ENCODE measurements at regions not wholly inside any gene's neighbourhood (a gene's known extent, or its start where the extent isn't known, plus 50 kb on each side); places are given as distances from the start of the nearest gene placed in this dataset.

- Histone ChIP-seq H3K23ac (ENCODE audit: low read length in 2 of 2) (no peak overlapping the region), H3K4ac (ENCODE audit: low read depth in 1 of 2, low read length in 2 of 2) (no peak overlapping the region), H3K9me3 (ENCODE audit: control insufficient read depth, low read length) (no peaks in the 10 kb centered on the region), H4K8ac (ENCODE audit: low read length) (no peak overlapping the region), H2AK5ac (ENCODE audit: low read length, severe bottlenecking) (peak overlapping the region; percentile 58), H4K91ac (ENCODE audit: low read length) (no peak overlapping the region), H3K36me3 (ENCODE audit: control insufficient read depth in 1 of 2, insufficient read depth in 2 of 2, low read depth in 1 of 2, low read length in 2 of 2) (no peaks in the 10 kb centered on the region), H3K27me3 (ENCODE audit: control insufficient read depth in 1 of 2, insufficient read depth in 1 of 2, low read length in 2 of 2) (peaks cover 0 to 5% of the 10 kb centered on the region in 2 experiments), H3K9ac (ENCODE audit: low read length) (no peak overlapping the region), H3K18ac (ENCODE audit: low read depth in 1 of 2, low read length in 2 of 2) (peak overlapping the region; percentile 30 to 73), H2BK12ac (ENCODE audit: low read length in 2 of 2) (no peak overlapping the region), H3K4me2 (ENCODE audit: low read length, poor library complexity, severe bottlenecking) (no peak overlapping the region), H3K27ac (ENCODE audit: low read length, poor library complexity, severe bottlenecking) (no peak overlapping the region), H2BK5ac (ENCODE audit: low read depth, low read length, poor library complexity, severe bottlenecking) (no peak overlapping the region), H3K4me3 (ENCODE audit: insufficient read depth in 1 of 2, low read depth in 1 of 2, low read length in 2 of 2) (no peak overlapping the region), H3K79me1 (replicated peaks; ENCODE audit: low read length, poor library complexity, severe bottlenecking) (no peaks in the 10 kb centered on the region), H3K4me1 (ENCODE audit: control insufficient read depth, insufficient read depth, low read depth, low read length) (peaks cover 14% of the 10 kb centered on the region), H2BK120ac (ENCODE audit: low read depth, low read length) (peak overlapping the region; percentile 21), H3K14ac (ENCODE audit: low read length in 2 of 2) (no peak overlapping the region), H2BK15ac (ENCODE audit: low read depth, poor library complexity, severe bottlenecking) (no peak overlapping the region), H2AFZ (ENCODE audit: low read depth, low read length) (no peak overlapping the region)
- WGBS = 97% methylated on average over 13 of the region's 19 CpGs
- DNase-seq = no peak
Measured at GRCh38 chr6:163744256-163744925, 329.9 kb downstream of the QKI start.

- H3K36me3 ChIP-seq (ENCODE audit: control insufficient read depth in 1 of 2, insufficient read depth in 2 of 2, low read depth in 1 of 2, low read length in 2 of 2) = no peaks in the 10 kb centered on the region
- no peak overlapping the region for H3K4ac ChIP-seq (ENCODE audit: low read depth in 1 of 2, low read length in 2 of 2)
- peak overlapping the region; percentile 58 for H2AK5ac ChIP-seq (ENCODE audit: low read length, severe bottlenecking)
- H4K91ac ChIP-seq (ENCODE audit: low read length) = no peak overlapping the region
- no peaks in the 10 kb centered on the region for H3K79me1 ChIP-seq (replicated peaks; ENCODE audit: low read length, poor library complexity, severe bottlenecking)
- no peak overlapping the region for H3K9ac ChIP-seq (ENCODE audit: low read length)
- no peak overlapping the region for H2BK120ac ChIP-seq (ENCODE audit: low read depth, low read length)
- no peak overlapping the region for H2BK5ac ChIP-seq (ENCODE audit: low read depth, low read length, poor library complexity, severe bottlenecking)
- H3K4me2 ChIP-seq (ENCODE audit: low read length, poor library complexity, severe bottlenecking) = no peak overlapping the region
- H3K4me3 ChIP-seq (ENCODE audit: insufficient read depth in 1 of 2, low read depth in 1 of 2, low read length in 2 of 2) = no peak overlapping the region
- H3K27me3 ChIP-seq (ENCODE audit: control insufficient read depth in 1 of 2, insufficient read depth in 1 of 2, low read length in 2 of 2) = peaks cover 0 to 5% of the 10 kb centered on the region in 2 experiments
- WGBS = 97% methylated on average over 4 of the region's 4 CpGs
- peak overlapping the region in 1 of 2 experiments; percentile 69 for H3K14ac ChIP-seq (ENCODE audit: low read length in 2 of 2)
- peak overlapping the region; percentile 57 for H4K8ac ChIP-seq (ENCODE audit: low read length)
- H2AFZ ChIP-seq (ENCODE audit: low read depth, low read length) = no peak overlapping the region
- H3K18ac ChIP-seq (ENCODE audit: low read depth in 1 of 2, low read length in 2 of 2) = peak overlapping the region in 1 of 2 experiments; percentile 3
- no peak overlapping the region for H3K23ac ChIP-seq (ENCODE audit: low read length in 2 of 2)
- DNase-seq = no peak
- no peak overlapping the region for H2BK15ac ChIP-seq (ENCODE audit: low read depth, poor library complexity, severe bottlenecking)
- no peak overlapping the region for H3K27ac ChIP-seq (ENCODE audit: low read length, poor library complexity, severe bottlenecking)
- peak overlapping the region in 1 of 2 experiments; percentile 52 for H2BK12ac ChIP-seq (ENCODE audit: low read length in 2 of 2)
- H3K4me1 ChIP-seq (ENCODE audit: control insufficient read depth, insufficient read depth, low read depth, low read length) = peaks cover 14% of the 10 kb centered on the region
- H3K9me3 ChIP-seq (ENCODE audit: control insufficient read depth, low read length) = no peaks in the 10 kb centered on the region
Measured at GRCh38 chr6:163743796-163744195, 329.3 kb downstream of the QKI start.

DNA sequence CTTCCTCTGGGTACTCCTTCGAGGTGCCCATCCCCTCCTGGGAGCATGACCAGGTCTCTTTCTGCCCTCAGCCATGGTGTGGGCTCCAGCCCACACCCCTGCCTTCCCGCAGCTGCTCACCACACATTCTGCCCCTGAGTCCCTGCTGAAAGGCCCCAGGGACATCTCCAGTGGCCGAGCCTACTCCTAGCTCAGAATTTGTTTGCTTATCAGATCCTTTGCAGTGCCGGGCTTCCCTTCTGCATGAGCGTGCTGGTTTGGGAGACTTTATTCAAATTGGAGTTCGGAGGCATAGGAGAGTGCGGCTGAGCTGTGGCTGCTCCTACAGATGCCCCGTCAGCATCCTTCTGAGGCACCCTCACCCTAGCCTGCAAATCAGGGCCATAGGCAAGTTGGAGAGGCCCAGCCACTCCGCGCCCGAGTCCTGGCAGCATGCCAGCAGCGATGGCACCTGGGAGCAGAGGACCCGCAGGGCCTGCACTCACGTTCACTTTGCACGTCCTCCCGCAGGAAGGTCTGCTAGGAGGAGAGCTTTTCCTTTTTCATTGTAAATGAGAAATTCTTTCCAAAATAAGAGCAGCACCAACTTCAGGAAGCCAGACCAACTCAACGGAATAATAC is 327.3 kb downstream of the QKI start:
- Histone ChIP-seq H4K91ac (ENCODE audit: low read length) (no peak overlapping the region), H3K23ac (ENCODE audit: low read length in 2 of 2) (no peak overlapping the region), H3K36me3 (ENCODE audit: control insufficient read depth in 1 of 2, insufficient read depth in 2 of 2, low read depth in 1 of 2, low read length in 2 of 2) (no peaks in the 10 kb centered on the region), H3K14ac (ENCODE audit: low read length in 2 of 2) (no peak overlapping the region), H2BK15ac (ENCODE audit: low read depth, poor library complexity, severe bottlenecking) (no peak overlapping the region), H4K8ac (ENCODE audit: low read length) (no peak overlapping the region), H2BK5ac (ENCODE audit: low read depth, low read length, poor library complexity, severe bottlenecking) (no peak overlapping the region), H3K18ac (ENCODE audit: low read depth in 1 of 2, low read length in 2 of 2) (peak overlapping the region in 1 of 2 experiments; percentile 54), H2AFZ (ENCODE audit: low read depth, low read length) (no peak overlapping the region), H2BK12ac (ENCODE audit: low read length in 2 of 2) (peak overlapping the region in 1 of 2 experiments; percentile 7), H2BK120ac (ENCODE audit: low read depth, low read length) (no peak overlapping the region), H3K4me2 (ENCODE audit: low read length, poor library complexity, severe bottlenecking) (no peak overlapping the region), H3K27me3 (ENCODE audit: control insufficient read depth in 1 of 2, insufficient read depth in 1 of 2, low read length in 2 of 2) (peaks cover 0 to 7% of the 10 kb centered on the region in 2 experiments), H3K4me1 (ENCODE audit: control insufficient read depth, insufficient read depth, low read depth, low read length) (peaks cover 15% of the 10 kb centered on the region), H3K4ac (ENCODE audit: low read depth in 1 of 2, low read length in 2 of 2) (no peak overlapping the region), H3K27ac (ENCODE audit: low read length, poor library complexity, severe bottlenecking) (no peak overlapping the region), H3K79me1 (replicated peaks; ENCODE audit: low read length, poor library complexity, severe bottlenecking) (no peaks in the 10 kb centered on the region), H3K9me3 (ENCODE audit: control insufficient read depth, low read length) (no peaks in the 10 kb centered on the region), H2AK5ac (ENCODE audit: low read length, severe bottlenecking) (no peak overlapping the region), H3K4me3 (ENCODE audit: insufficient read depth in 1 of 2, low read depth in 1 of 2, low read length in 2 of 2) (no peak overlapping the region), H3K9ac (ENCODE audit: low read length) (no peak overlapping the region)
- DNase-seq = no peak
- 87% methylated on average over 14 of the region's 17 CpGs for WGBS

GRCh38 chr6:163741342-163741741 is 326.8 kb downstream of the QKI start:
- Histone ChIP-seq H2BK5ac (ENCODE audit: low read depth, low read length, poor library complexity, severe bottlenecking) (no peak overlapping the region), H4K8ac (ENCODE audit: low read length) (no peak overlapping the region), H3K9me3 (ENCODE audit: control insufficient read depth, low read length) (no peaks in the 10 kb centered on the region), H2AFZ (ENCODE audit: low read depth, low read length) (no peak overlapping the region), H3K36me3 (ENCODE audit: control insufficient read depth in 1 of 2, insufficient read depth in 2 of 2, low read depth in 1 of 2, low read length in 2 of 2) (no peaks in the 10 kb centered on the region), H2BK12ac (ENCODE audit: low read length in 2 of 2) (no peak overlapping the region), H3K27me3 (ENCODE audit: control insufficient read depth in 1 of 2, insufficient read depth in 1 of 2, low read length in 2 of 2) (peaks cover 0 to 7% of the 10 kb centered on the region in 2 experiments), H2BK15ac (ENCODE audit: low read depth, poor library complexity, severe bottlenecking) (no peak overlapping the region), H4K91ac (ENCODE audit: low read length) (no peak overlapping the region), H3K23ac (ENCODE audit: low read length in 2 of 2) (no peak overlapping the region), H3K4me2 (ENCODE audit: low read length, poor library complexity, severe bottlenecking) (no peak overlapping the region), H3K14ac (ENCODE audit: low read length in 2 of 2) (no peak overlapping the region), H3K9ac (ENCODE audit: low read length) (no peak overlapping the region), H3K79me1 (replicated peaks; ENCODE audit: low read length, poor library complexity, severe bottlenecking) (no peaks in the 10 kb centered on the region), H2BK120ac (ENCODE audit: low read depth, low read length) (no peak overlapping the region), H2AK5ac (ENCODE audit: low read length, severe bottlenecking) (no peak overlapping the region), H3K4me1 (ENCODE audit: control insufficient read depth, insufficient read depth, low read depth, low read length) (peaks cover 14% of the 10 kb centered on the region), H3K4ac (ENCODE audit: low read depth in 1 of 2, low read length in 2 of 2) (no peak overlapping the region), H3K4me3 (ENCODE audit: insufficient read depth in 1 of 2, low read depth in 1 of 2, low read length in 2 of 2) (no peak overlapping the region), H3K18ac (ENCODE audit: low read depth in 1 of 2, low read length in 2 of 2) (no peak overlapping the region), H3K27ac (ENCODE audit: low read length, poor library complexity, severe bottlenecking) (no peak overlapping the region)
- DNase-seq = no peak
- 98% methylated on average over 3 of the region's 5 CpGs for WGBS
